ENCODE measurements at regions not wholly inside any gene's neighbourhood (a gene's known extent, or its start where the extent isn't known, plus 50 kb on each side); places are given as distances from the start of the nearest gene placed in this dataset.

GRCh38 chr21:36566644-36567043 is 86.7 kb upstream of the CLDN14 start:
- no peaks in the 10 kb centered on the region for H3K4me1 Mint-ChIP-seq
- no peak overlapping the region for H3K27ac ChIP-seq (ENCODE audit: insufficient read length, low read depth, low read length)
- H3K36me3 Mint-ChIP-seq (ENCODE audit: insufficient read depth in 1 of 3, low read depth in 3 of 3) = peaks cover 0 to 2% (median 0%) of the 10 kb centered on the region in 3 experiments; a peak in 1 of 7 replicates
- H3K4me3 Mint-ChIP-seq = no peak overlapping the region
- H2BK20ac ChIP-seq (ENCODE audit: low read depth, low read length, poor library complexity, severe bottlenecking) = no peak overlapping the region
- no peak overlapping the region for H4K5ac ChIP-seq (ENCODE audit: insufficient read length, low read depth, low read length)
- H3K4ac ChIP-seq (ENCODE audit: low read depth, low read length) = no peak overlapping the region
- DNase-seq = no peak
- H4K8ac ChIP-seq (replicated peaks; ENCODE audit: insufficient read length, low read depth, low read length) = no peak overlapping the region
- H3K27me3 ChIP-seq (ENCODE audit: insufficient read depth, low read length) = no peaks in the 10 kb centered on the region
- H3K4me1 ChIP-seq (ENCODE audit: insufficient read depth, low read length) = no peaks in the 10 kb centered on the region
- no peaks in the 10 kb centered on the region for H3K9me3 ChIP-seq (ENCODE audit: control insufficient read depth, low read depth, low read length)
- H3K79me1 ChIP-seq (ENCODE audit: insufficient read depth, low read depth, low read length, poor library complexity, severe bottlenecking) = no peaks in the 10 kb centered on the region
- no peaks in the 10 kb centered on the region for H3K23me2 ChIP-seq (ENCODE audit: insufficient read length, low read depth, low read length, poor library complexity, severe bottlenecking)
- no CpG with 5 or more reads among the region's 7 CpGs for WGBS (ENCODE audit: extremely low coverage, insufficient read length, low lambda C conversion rate)
- no peak for TF ChIP-seq CTCF (conservative IDR thresholded peaks at IDR 0.05)
- H3T11ph ChIP-seq (ENCODE audit: low read length) = no peak overlapping the region
- no peak overlapping the region for H2BK15ac ChIP-seq (ENCODE audit: low read depth, low read length)
- no peak overlapping the region for H3K23ac ChIP-seq (ENCODE audit: insufficient read length, low read depth, low read length)
- H3K4me2 ChIP-seq (ENCODE audit: insufficient read depth, insufficient read length, low read length) = no peak overlapping the region
- H4K91ac ChIP-seq (ENCODE audit: insufficient read length, low read depth, low read length) = no peak overlapping the region
- no peak overlapping the region for H2BK120ac ChIP-seq (ENCODE audit: low read depth, low read length, poor library complexity, severe bottlenecking)
- H3K9ac ChIP-seq (ENCODE audit: extremely low read depth, insufficient read length, low read length) = no peak overlapping the region
- no peaks in the 10 kb centered on the region for H4K20me1 ChIP-seq (ENCODE audit: control insufficient read depth, insufficient read depth, insufficient read length)
- H2BK5ac ChIP-seq (ENCODE audit: insufficient read length, low read length) = no peak overlapping the region
- no peak overlapping the region for H2BK12ac ChIP-seq (ENCODE audit: insufficient read length, low read depth, low read length)
- no peak overlapping the region for H3K14ac ChIP-seq (ENCODE audit: insufficient read depth, low read length)
- H3K27me3 Mint-ChIP-seq (ENCODE audit: low read depth) = peaks cover 12% of the 10 kb centered on the region
- H3K79me2 ChIP-seq (ENCODE audit: insufficient read depth, low read length) = no peaks in the 10 kb centered on the region
- H3K9me3 Mint-ChIP-seq = peaks cover 4 to 7% of the 10 kb centered on the region in 2 experiments; a peak in 4 of 5 replicates
- no peak overlapping the region for H2AK5ac ChIP-seq (ENCODE audit: insufficient read length, low read length)
- no peak overlapping the region for H3K18ac ChIP-seq (ENCODE audit: insufficient read length, low read depth, low read length)
- H3K56ac ChIP-seq (ENCODE audit: insufficient read length, low read depth, low read length) = no peak overlapping the region
- no peak overlapping the region for H2AFZ ChIP-seq (ENCODE audit: low read length)
- no peak overlapping the region for H3K27ac Mint-ChIP-seq
